Esophagus muscularis mucosa (tissue), 3 donors: ENCODE measurements at regions not wholly inside any gene's neighbourhood (a gene's known extent, or its start where the extent isn't known, plus 50 kb on each side); places are given as distances from the start of the nearest gene placed in this dataset.

Source experiments
- CTCF ChIP-seq, 3 experiments: fragments of 200-600 bp in 2 of 3; fragments of 450-650 bp in 1 of 3; sonication (generic) in 2 of 3; IDR thresholded peaks; one replicate each; pipeline ENCODE4 v1.5.1; 2017 to 2019; ENCODE audit warnings: antibody characterized with exemption in 3 of 3, mild to moderate bottlenecking in 2 of 3, moderate library complexity in 1 of 3
- POLR2A ChIP-seq: fragments of 450-650 bp; IDR thresholded peaks from one replicate; pipeline ENCODE4 v1.6.1; 2017; ENCODE audit warnings: antibody characterized with exemption, moderate library complexity, mild to moderate bottlenecking, low read depth

GRCh38 chr3:176491084-176491483 lies 706.2 kb downstream of the TBL1XR1 start:
- TF ChIP-seq POLR2A (no peak), CTCF (IDR thresholded peaks at IDR 0.05) (no peak)
